LNCAP (cell line): ENCODE measurements at regions not wholly inside any gene's neighbourhood (a gene's known extent, or its start where the extent isn't known, plus 50 kb on each side); places are given as distances from the start of the nearest gene placed in this dataset.

Experiments
- TF ChIP-seq, protein P1 (sequence below): fragments of 450-650 bp; IDR thresholded peaks from 2 replicates; pipeline ENCODE4 v1.5.1; 2017; ENCODE audit warnings: mild to moderate bottlenecking

GRCh38 chr12:125549836-125550235 lies 484.6 kb downstream of the AACS start:
- TF ChIP-seq, protein P1, sequence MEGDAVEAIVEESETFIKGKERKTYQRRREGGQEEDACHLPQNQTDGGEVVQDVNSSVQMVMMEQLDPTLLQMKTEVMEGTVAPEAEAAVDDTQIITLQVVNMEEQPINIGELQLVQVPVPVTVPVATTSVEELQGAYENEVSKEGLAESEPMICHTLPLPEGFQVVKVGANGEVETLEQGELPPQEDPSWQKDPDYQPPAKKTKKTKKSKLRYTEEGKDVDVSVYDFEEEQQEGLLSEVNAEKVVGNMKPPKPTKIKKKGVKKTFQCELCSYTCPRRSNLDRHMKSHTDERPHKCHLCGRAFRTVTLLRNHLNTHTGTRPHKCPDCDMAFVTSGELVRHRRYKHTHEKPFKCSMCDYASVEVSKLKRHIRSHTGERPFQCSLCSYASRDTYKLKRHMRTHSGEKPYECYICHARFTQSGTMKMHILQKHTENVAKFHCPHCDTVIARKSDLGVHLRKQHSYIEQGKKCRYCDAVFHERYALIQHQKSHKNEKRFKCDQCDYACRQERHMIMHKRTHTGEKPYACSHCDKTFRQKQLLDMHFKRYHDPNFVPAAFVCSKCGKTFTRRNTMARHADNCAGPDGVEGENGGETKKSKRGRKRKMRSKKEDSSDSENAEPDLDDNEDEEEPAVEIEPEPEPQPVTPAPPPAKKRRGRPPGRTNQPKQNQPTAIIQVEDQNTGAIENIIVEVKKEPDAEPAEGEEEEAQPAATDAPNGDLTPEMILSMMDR: peak; percentile 54

DNA sequence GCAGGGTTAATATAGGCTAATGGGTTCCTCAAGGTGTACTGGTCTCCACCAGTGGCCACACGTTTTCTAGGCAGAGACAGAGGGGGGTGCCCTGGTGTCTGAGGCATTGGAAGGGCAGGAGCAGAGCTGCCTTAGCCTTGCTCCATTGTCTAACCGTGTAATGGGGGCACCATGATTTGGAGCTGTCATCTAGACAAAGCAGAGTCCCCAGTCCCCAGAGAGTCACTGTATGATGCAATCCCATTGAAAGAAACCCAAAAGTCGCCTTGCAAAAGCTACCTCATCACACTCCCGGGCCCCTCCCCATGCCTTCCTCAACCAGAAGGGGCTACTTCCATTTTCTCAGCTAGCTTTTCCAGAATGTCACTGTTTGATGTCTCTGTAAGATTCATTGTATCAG lies 487.1 kb downstream of the AACS start:
- TF ChIP-seq, protein P1: no peak

GRCh38 chr12:125564753-125565152 lies 499.5 kb downstream of the AACS start:
- TF ChIP-seq, protein P1: no peak

DNA sequence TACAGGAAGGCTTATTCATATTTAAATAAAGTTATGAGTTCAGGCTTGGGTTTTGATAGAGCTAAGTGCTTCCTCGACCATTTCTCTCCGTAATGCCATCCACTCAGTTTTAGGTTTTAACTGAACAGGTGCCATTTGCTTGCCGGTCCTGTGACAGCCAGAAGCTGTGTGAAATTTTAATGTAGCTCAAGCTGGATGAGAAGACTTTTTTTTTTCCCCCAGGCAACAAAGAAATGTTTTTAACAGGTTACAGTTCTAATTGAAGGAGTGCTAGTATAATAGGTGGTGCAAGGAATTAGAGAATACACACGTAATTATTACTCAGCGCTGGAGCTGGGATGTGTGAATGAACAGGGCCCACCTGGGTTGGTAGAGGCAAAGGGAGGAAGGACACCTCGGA lies 502.3 kb downstream of the AACS start:
- TF ChIP-seq, protein P1: no peak

DNA sequence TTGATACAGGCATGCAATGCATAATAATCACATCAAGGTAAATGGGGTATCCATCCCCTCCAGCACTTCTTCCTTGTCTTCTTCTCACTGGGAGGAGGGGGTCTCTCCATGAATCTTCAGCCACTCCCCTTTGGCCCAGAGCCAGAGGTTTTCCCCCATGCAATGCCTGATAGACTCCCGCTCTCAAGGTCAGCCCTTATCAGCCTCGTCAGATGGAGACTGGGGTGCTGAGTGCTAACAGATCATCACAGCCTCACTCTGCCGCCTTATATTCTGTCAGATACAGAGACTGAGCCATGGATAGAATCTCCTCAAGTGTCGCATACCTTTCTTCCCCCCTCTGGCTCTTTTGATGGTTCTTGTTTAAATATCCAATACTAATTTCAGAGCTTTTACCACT lies 503.1 kb downstream of the AACS start:
- TF ChIP-seq, protein P1: no peak

GRCh38 chr12:125573271-125573670 lies 508.0 kb downstream of the AACS start:
- TF ChIP-seq, protein P1: no peak

DNA sequence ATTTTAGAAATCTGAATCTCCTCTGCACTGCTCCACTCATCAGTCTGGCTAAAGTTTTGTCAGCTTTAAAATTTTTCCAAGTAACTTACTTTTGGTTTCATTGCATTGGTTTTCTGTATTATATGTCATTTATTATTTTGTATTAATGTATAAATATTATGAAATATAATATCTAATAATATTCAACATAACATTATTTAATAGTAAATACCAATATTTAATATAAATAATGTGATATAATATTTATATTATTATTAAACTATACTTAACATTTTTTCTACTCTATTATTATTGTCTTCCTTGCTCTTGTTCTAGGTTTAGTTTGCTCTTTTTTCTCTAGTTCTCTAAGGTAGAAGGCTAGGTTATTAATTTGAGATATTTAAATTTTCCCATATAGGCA lies 512.1 kb downstream of the AACS start:
- TF ChIP-seq, protein P1: no peak

- TF ChIP-seq, protein P1: no peak
Observed at GRCh38 chr12:125579916-125580315, 514.7 kb downstream of the AACS start.
